T47D (cell line): ENCODE measurements at regions not wholly inside any gene's neighbourhood (a gene's known extent, or its start where the extent isn't known, plus 50 kb on each side); places are given as distances from the start of the nearest gene placed in this dataset.

Experiments used
- DNase-seq, 2 experiments: peaks; one replicate each; pipeline versions ENCODE4 v3.0.0 to v3.0.0-alpha.2; 2011 to 2012; ENCODE audit warnings: low read depth in 1 of 2, low spot score in 1 of 2
- JUND ChIP-seq: IDR thresholded peaks from 2 replicates; pipeline ENCODE4 v1.6.1; 2012; ENCODE audit warnings: low read depth
- in situ Hi-C: cut with HindIII; loops from 2 replicates; pipeline ENCODE4 v1.10.0; 2016; ENCODE audit warnings: low sequenced_read_pairs, low pct_unique_long_range_greater_than_20kb

- in situ Hi-C loops: no loop called here
- DNase-seq: no peak
- TF ChIP-seq JUND: no peak
Observed at GRCh38 chr1:94726981-94727685, 93.0 kb upstream of the SLC44A3 start.

DNA sequence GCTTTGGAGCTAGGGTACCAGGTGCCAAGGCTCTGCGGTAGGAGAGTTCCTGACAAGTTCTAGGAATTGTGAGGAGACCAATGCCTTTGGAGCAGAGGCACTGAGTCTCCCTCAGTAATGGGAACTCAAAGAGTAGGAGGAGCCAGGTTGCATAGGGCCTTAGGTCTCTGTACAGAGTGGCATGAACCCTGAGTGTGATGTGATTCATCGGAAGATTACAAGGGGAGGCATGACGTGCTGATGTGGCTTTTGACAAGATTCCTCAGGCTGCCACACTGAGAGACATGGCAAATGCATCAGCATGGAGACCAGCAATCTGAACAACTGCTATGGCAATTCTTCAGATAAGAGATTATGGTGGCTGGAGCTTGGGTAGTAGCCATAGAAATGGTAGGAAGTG lies 94.6 kb upstream of the SLC44A3 start:
- in situ Hi-C loops: no loop called here
- no peak for DNase-seq
- no peak for TF ChIP-seq JUND

DNA sequence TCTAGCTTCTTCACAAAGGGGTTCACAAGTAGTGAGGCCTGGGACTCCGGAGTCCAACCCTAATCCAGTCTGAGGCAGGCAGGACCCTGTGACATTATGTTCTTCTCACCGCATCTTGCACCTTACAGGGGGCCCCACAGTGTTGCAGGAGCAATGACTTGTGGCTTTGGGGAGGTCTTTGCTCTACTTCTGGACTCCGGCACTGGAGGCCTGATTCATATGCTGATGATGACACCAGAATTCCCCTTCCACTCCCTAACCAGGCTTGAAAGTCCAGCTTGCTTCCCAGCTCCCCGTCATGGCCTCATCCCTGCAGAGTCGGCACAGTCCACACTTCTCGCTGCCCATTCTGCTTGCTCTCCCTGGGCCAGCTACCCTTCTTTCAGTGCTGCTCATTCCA lies 96.3 kb upstream of the SLC44A3 start:
- in situ Hi-C loops: no loop called here
- no peak for TF ChIP-seq JUND
- no peak for DNase-seq

DNA sequence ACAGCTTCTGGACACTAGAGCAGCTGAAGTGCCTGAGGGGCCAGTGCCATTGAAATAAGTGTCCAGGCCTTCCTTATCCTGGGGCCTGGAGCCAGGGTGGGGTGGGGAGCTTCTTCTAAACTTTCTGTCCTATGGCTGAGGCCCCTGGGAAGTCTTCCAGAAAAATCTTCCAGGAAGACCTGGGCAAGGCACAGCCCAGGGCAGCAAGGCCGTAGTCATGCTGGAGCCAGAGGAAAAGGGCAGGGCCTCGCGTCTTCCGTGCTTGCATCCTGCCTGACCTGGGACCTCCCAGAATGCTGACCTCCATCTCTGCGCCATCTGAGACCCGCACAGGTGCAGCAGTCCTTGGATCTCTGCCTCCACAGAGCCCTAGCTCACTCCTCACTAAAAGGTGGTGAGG lies 96.7 kb upstream of the SLC44A3 start:
- in situ Hi-C loops: no loop called here
- DNase-seq: no peak
- TF ChIP-seq JUND: no peak

- no peak for DNase-seq
- in situ Hi-C loops: no loop called here
- no peak for TF ChIP-seq JUND
Observed at GRCh38 chr1:94722181-94722580, 98.0 kb upstream of the SLC44A3 start.

GRCh38 chr1:94721240-94721639 lies 98.9 kb upstream of the SLC44A3 start:
- no peak for TF ChIP-seq JUND
- in situ Hi-C loops: no loop called here
- no peak for DNase-seq

GRCh38 chr1:94719926-94720793 lies 100.0 kb upstream of the SLC44A3 start:
- no peak for TF ChIP-seq JUND
- DNase-seq: no peak
- in situ Hi-C loops: no loop called here

- in situ Hi-C loops: no loop called here
- no peak for DNase-seq
- TF ChIP-seq JUND: no peak
Observed at GRCh38 chr1:94716965-94717364, 103.2 kb upstream of the SLC44A3 start.

- in situ Hi-C loops: no loop called here
Observed at GRCh38 chr1:94715321-94715720, 104.8 kb upstream of the SLC44A3 start.

DNA sequence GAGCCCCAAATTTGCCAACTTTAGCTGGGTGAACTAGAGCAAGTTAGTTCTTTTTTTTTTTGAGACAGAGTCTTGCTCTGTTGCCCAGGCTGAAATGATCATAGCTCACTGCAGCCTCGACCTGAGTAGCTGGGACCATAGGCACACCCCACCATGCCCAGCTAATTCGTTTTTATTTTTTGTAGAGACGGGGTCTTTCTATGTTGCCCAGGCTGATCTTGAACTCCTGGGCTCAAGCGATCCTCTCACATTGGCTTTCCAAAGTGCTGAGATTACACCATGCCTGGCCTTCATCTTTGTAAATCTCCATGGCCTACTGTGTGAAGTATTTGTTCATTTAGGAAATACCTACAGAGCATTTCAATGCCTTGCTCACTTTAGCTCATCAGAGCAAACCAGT lies 105.6 kb upstream of the SLC44A3 start:
- in situ Hi-C loops: no loop called here
- no peak for DNase-seq
- TF ChIP-seq JUND: no peak

More at GRCh38 chr1:94715321-94715720, 104.8 kb upstream of the SLC44A3 start:
- no peak for DNase-seq
- TF ChIP-seq JUND: no peak

DNA sequence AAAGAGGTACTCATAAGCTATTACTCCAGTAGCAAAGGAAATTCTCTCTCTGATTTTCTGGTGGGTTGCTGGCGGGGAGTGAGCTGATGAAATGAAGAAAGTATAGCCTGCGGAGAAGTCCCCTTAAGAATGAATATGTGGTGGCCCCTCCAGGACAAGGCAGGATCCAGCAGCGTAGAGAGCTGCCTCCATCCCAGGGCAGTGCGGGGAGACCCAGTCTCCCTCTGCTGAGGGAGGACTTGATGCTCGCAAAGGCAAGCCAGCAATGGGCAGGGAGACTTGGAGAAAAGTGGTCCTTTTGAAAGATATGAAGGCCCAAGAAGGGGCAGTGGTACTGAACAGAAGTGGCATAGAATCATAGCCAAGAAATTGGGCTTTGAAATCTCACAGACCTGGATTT lies 106.0 kb upstream of the SLC44A3 start:
- in situ Hi-C loops: no loop called here
- no peak for DNase-seq
- TF ChIP-seq JUND: no peak

DNA sequence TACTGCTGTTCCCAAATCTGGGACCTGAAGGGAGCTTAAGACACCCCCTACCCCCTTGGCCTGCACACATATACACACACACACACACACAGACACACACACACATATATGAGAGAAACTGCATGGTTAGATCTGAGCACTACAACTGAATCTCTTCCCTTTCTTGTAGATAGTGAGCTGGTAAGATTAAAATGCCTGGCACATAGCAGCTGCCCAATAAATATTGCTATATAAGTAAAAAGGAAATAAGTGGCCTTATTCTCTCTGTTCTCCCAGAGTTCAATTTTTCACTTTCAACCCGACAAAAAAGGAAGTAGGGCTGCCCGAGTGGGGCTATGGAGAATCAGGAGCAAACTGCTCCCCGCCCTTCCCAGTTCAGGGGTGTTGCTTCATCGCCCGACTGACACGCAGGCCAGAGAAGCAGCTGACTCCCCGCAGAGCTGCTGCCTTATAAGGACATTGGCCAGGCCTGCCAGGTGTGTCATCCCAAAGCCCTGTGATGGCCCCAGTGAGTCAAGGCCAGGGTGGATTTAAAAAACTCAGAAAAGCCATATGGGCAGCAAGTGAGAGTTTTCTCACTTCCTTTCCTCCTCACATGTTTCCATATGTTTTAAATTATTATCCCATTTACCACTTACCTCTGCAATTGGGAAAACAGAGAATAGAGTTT lies 106.5 kb upstream of the SLC44A3 start:
- TF ChIP-seq JUND: no peak
- no peak for DNase-seq
- in situ Hi-C loops: no loop called here
